22Rv1 (cell line): ENCODE measurements at regions not wholly inside any gene's neighbourhood (a gene's known extent, or its start where the extent isn't known, plus 50 kb on each side); places are given as distances from the start of the nearest gene placed in this dataset.

Experiments
- ZFX ChIP-seq: fragments of 450-650 bp; IDR thresholded peaks from 2 replicates; pipeline ENCODE4 v1.6.1; 2017; ENCODE audit warnings: antibody characterized with exemption, borderline replicate concordance
- TF ChIP-seq, protein P1 (sequence below): fragments of 450-650 bp; IDR thresholded peaks from 2 replicates; pipeline ENCODE4 v1.5.1; 2017; ENCODE audit warnings: mild to moderate bottlenecking

DNA sequence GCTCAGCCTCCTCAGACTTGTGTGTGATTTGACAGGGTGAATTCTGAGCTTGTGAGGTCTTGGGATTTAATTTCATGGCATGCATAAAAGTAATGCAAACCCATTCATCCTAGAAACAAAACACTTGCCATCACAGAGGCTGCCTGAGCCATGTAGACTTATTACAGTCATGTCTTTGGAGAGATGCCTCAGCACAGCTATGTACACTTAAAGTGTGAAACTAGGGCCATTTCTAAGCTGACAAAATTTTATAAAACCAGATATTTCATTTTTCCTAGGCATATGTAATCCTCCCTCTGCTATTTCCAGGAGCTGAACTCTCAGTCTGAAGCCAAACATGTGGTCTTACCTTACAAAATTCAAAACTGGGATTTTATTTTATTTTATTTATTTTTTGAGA, 322.2 kb upstream of the SPHKAP start:
- TF ChIP-seq, protein P1, sequence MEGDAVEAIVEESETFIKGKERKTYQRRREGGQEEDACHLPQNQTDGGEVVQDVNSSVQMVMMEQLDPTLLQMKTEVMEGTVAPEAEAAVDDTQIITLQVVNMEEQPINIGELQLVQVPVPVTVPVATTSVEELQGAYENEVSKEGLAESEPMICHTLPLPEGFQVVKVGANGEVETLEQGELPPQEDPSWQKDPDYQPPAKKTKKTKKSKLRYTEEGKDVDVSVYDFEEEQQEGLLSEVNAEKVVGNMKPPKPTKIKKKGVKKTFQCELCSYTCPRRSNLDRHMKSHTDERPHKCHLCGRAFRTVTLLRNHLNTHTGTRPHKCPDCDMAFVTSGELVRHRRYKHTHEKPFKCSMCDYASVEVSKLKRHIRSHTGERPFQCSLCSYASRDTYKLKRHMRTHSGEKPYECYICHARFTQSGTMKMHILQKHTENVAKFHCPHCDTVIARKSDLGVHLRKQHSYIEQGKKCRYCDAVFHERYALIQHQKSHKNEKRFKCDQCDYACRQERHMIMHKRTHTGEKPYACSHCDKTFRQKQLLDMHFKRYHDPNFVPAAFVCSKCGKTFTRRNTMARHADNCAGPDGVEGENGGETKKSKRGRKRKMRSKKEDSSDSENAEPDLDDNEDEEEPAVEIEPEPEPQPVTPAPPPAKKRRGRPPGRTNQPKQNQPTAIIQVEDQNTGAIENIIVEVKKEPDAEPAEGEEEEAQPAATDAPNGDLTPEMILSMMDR, result no peak
- no peak for TF ChIP-seq ZFX
